ENCODE measurements at regions not wholly inside any gene's neighbourhood (a gene's known extent, or its start where the extent isn't known, plus 50 kb on each side); places are given as distances from the start of the nearest gene placed in this dataset.

DNA sequence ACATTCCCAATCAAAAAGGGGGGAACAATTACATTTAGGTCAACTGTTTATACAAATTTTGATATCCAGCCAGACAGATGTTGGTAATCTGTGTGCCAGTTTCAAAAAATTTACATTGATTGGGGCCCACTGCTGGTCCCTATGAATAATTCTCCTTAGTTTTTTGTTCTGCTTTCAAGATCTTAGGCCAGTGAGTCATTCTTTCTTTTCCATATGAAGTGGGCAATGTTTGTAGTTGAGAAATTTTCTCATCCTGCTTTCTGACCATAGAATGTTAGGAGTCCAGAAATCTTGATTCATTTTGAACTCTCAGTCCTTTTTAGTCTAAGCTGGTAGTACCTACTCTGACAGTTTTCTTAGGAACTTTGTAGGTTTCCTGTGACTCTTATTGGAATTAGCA is 244.3 kb downstream of the DIO2 start:
- no peak for ATAC-seq (ENCODE audit: low read depth)
- Mint-ChIP-seq H3K4me3 (no peak overlapping the region), H3K36me3 (no peaks in the 10 kb centered on the region), H3K4me1 (no peaks in the 10 kb centered on the region), H3K9me3 (peaks cover 10% of the 10 kb centered on the region), H3K27ac (no peak overlapping the region), H3K27me3 (no peaks in the 10 kb centered on the region)
- no peak for DNase-seq (ENCODE audit: low spot score in 2 of 2)

- H3K36me3 Mint-ChIP-seq = no peaks in the 10 kb centered on the region
- no peaks in the 10 kb centered on the region for H3K4me1 Mint-ChIP-seq
- peaks cover 10% of the 10 kb centered on the region for H3K9me3 Mint-ChIP-seq
- DNase-seq (ENCODE audit: low spot score in 2 of 2) = no peak
- H3K4me3 Mint-ChIP-seq = no peak overlapping the region
- H3K27me3 Mint-ChIP-seq = no peaks in the 10 kb centered on the region
- no peak for ATAC-seq (ENCODE audit: low read depth)
- H3K27ac Mint-ChIP-seq = no peak overlapping the region
Measured at GRCh38 chr14:79965896-79966295, 245.4 kb downstream of the DIO2 start.

DNA sequence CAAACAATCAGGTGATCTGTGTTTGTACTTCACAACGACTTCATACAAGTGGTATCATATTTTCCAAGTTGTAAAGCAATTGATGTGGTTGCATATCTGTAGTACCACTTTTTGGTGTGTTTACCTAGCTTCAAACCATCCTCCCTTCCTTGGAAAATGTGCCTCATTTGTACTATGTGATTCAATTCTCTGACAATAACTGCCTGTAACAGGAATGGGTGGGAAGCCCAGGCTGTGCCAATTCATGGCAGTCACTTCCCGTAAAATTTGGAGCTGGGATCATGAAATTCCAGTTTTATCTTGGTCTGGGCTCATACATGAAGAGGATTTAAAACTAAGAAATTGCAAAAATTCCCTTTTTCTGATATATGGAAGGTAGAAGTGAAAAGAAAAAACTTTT is 250.1 kb downstream of the DIO2 start:
- Mint-ChIP-seq H3K4me1 (no peaks in the 10 kb centered on the region), H3K36me3 (no peaks in the 10 kb centered on the region), H3K27me3 (no peaks in the 10 kb centered on the region), H3K9me3 (peaks cover 10% of the 10 kb centered on the region), H3K27ac (no peak overlapping the region), H3K4me3 (no peak overlapping the region)
- ATAC-seq (ENCODE audit: low read depth) (no peak), DNase-seq (ENCODE audit: low spot score in 2 of 2) (no peak)

GRCh38 chr14:79960288-79960687 is 251.0 kb downstream of the DIO2 start:
- ATAC-seq (ENCODE audit: low read depth) = no peak
- Mint-ChIP-seq H3K27me3 (no peaks in the 10 kb centered on the region), H3K4me3 (no peak overlapping the region), H3K9me3 (peaks cover 12% of the 10 kb centered on the region), H3K4me1 (no peaks in the 10 kb centered on the region), H3K36me3 (no peaks in the 10 kb centered on the region), H3K27ac (no peak overlapping the region)
- DNase-seq (ENCODE audit: low spot score in 2 of 2) = no peak

DNA sequence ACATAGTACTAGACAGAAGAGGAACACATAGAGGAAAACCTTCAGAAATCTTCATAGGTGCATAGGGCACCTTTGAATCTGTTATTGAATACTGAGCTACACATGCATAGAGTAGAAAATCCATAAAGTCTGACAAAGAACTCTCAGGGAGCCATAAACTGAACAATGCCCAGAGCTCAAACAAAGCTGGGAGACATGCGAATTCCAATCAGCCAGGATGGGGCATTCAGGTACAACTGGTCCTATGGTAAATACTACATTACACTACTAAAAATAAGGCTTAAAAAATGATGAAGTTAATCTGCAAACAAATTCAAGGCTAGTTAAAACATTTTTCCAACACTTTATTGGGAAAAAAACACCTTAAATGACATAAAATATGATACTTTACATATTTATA is 259.7 kb downstream of the DIO2 start:
- Mint-ChIP-seq H3K27me3 (no peaks in the 10 kb centered on the region), H3K9me3 (peaks cover 18% of the 10 kb centered on the region), H3K27ac (no peak overlapping the region), H3K4me3 (no peak overlapping the region), H3K4me1 (no peaks in the 10 kb centered on the region), H3K36me3 (no peaks in the 10 kb centered on the region)
- DNase-seq (ENCODE audit: low spot score in 2 of 2) (no peak), ATAC-seq (ENCODE audit: low read depth) (no peak)

DNA sequence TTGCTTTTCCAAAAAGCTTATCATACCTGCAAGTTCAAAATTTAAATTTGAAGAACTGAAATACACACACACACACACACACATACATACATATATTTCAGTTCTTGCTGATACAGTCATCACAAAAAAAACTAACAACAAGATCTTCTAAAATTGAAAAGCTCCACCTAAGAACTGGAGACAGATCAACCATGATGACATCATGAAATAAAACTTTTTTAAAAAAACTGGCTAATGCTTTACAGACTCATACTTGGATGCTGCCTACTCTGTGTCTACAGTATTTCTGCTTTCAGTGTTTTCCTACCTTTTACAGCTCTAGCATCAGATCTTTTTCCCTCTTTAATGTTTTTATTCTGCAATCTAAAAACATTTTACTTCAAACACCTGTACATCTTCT is 261.4 kb downstream of the DIO2 start:
- Mint-ChIP-seq H3K4me1 (no peaks in the 10 kb centered on the region), H3K27ac (no peak overlapping the region), H3K36me3 (no peaks in the 10 kb centered on the region), H3K4me3 (no peak overlapping the region), H3K9me3 (peaks cover 11% of the 10 kb centered on the region), H3K27me3 (no peaks in the 10 kb centered on the region)
- DNase-seq (ENCODE audit: low spot score in 2 of 2) (no peak), ATAC-seq (ENCODE audit: low read depth) (no peak)

DNA sequence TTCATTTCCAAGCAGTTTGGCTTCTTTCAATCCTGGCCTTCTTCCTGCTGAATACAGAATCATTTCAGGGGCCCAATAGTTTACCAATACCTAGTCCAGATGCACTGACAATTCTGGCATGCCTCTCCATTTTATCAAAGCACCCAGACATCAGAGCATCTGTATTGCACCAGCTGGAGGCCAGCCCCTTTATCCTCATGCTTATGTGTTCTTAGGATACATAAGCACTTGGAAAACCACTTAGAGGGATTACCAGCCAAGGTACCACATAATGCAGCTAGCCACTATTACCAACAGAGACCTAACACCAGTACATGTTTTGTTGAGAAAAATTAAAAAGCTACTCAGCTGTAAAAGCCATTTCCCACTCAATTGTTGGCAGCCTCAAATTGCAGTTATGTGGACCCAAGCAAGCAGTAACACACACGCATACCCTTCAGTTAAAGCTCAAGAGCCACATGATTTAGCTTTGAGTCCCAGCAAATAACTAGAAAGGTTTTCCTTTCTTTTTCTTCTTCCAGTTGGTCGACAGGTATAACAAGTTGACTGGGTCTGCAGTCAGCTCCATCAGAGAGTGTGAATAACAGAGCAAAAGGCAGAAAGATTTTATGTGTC is 263.8 kb downstream of the DIO2 start:
- DNase-seq (ENCODE audit: low spot score in 2 of 2) (no peak), ATAC-seq (ENCODE audit: low read depth) (no peak)
- Mint-ChIP-seq H3K36me3 (no peaks in the 10 kb centered on the region), H3K9me3 (peaks cover 4% of the 10 kb centered on the region), H3K27ac (no peak overlapping the region), H3K27me3 (no peaks in the 10 kb centered on the region), H3K4me3 (no peak overlapping the region), H3K4me1 (no peaks in the 10 kb centered on the region)

- no peaks in the 10 kb centered on the region for H3K27me3 Mint-ChIP-seq
- no peak for DNase-seq (ENCODE audit: low spot score in 2 of 2)
- no peak overlapping the region for H3K4me3 Mint-ChIP-seq
- H3K27ac Mint-ChIP-seq = no peak overlapping the region
- H3K4me1 Mint-ChIP-seq = no peaks in the 10 kb centered on the region
- H3K36me3 Mint-ChIP-seq = no peaks in the 10 kb centered on the region
- H3K9me3 Mint-ChIP-seq = peaks cover 3% of the 10 kb centered on the region
- no peak for ATAC-seq (ENCODE audit: low read depth)
Measured at GRCh38 chr14:79939235-79939634, 272.1 kb downstream of the DIO2 start.

DNA sequence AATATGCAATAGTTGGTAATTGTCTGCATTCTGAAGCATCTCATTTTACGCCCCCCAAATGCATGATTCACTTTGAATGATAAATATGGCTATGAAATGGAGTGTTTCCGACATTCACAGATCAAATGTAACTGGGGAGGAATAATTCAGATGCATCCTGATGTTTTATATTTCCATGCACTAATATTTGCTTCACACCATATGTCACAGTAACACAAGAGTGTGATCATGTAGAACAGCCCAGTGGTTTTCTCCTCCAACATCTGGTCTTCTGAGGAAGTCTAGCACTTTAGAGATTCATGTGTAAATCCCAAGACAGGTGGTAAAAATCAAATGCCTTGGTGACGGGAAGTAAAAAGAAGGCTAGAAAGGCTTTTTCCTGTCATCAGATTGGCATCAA is 273.1 kb downstream of the DIO2 start:
- H3K27me3 Mint-ChIP-seq = no peaks in the 10 kb centered on the region
- H3K4me1 Mint-ChIP-seq = no peaks in the 10 kb centered on the region
- no peak overlapping the region for H3K27ac Mint-ChIP-seq
- no peaks in the 10 kb centered on the region for H3K36me3 Mint-ChIP-seq
- peaks cover 2% of the 10 kb centered on the region for H3K9me3 Mint-ChIP-seq
- ATAC-seq (ENCODE audit: low read depth) = no peak
- no peak overlapping the region for H3K4me3 Mint-ChIP-seq
- DNase-seq (ENCODE audit: low spot score in 2 of 2) = no peak

DNA sequence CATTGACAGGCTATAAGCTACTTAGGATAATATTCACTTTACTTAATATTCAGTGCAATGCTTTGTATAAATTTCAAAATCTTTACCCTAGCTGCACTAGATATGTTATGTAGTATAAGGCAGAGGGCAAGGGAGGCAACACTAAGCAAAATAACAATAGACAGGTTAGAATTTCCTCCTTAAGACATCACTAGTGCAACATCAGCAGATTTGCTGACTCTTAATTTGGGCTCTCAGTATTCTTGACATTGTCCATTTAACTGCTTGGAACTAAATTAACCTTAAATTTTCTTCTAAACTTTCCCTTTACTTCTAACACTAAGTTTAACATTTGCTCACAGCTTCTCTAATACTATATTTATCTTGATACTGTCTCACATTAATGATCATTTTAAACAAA is 273.9 kb downstream of the DIO2 start:
- DNase-seq (ENCODE audit: low spot score in 2 of 2) (no peak), ATAC-seq (ENCODE audit: low read depth) (no peak)
- H3K9me3 Mint-ChIP-seq = peaks cover 2% of the 10 kb centered on the region
- H3K4me3 Mint-ChIP-seq = no peak overlapping the region
- no peaks in the 10 kb centered on the region for H3K36me3 Mint-ChIP-seq
- no peak overlapping the region for H3K27ac Mint-ChIP-seq
- no peaks in the 10 kb centered on the region for H3K27me3 Mint-ChIP-seq
- no peaks in the 10 kb centered on the region for H3K4me1 Mint-ChIP-seq

- Mint-ChIP-seq H3K27me3 (no peaks in the 10 kb centered on the region), H3K9me3 (peaks cover 25% of the 10 kb centered on the region), H3K4me3 (no peak overlapping the region)
Measured at GRCh38 chr14:79924551-79924950, 286.8 kb downstream of the DIO2 start.

GRCh38 chr14:79920180-79920692 is 291.1 kb downstream of the DIO2 start:
- H3K36me3 Mint-ChIP-seq = no peaks in the 10 kb centered on the region
- H3K4me3 Mint-ChIP-seq = no peak overlapping the region
- no peaks in the 10 kb centered on the region for H3K4me1 Mint-ChIP-seq
- ATAC-seq (ENCODE audit: low read depth) = no peak
- DNase-seq (ENCODE audit: low spot score in 2 of 2) = no peak
- no peaks in the 10 kb centered on the region for H3K27me3 Mint-ChIP-seq
- H3K9me3 Mint-ChIP-seq = peaks cover 20% of the 10 kb centered on the region
- no peak overlapping the region for H3K27ac Mint-ChIP-seq

More at GRCh38 chr14:79924551-79924950, 286.8 kb downstream of the DIO2 start:
- ATAC-seq (ENCODE audit: low read depth) = no peak
- no peak overlapping the region for H3K27ac Mint-ChIP-seq
- no peaks in the 10 kb centered on the region for H3K36me3 Mint-ChIP-seq
- H3K4me1 Mint-ChIP-seq = no peaks in the 10 kb centered on the region
- DNase-seq (ENCODE audit: low spot score in 2 of 2) = no peak
